K562 (cell line): ENCODE measurements at regions not wholly inside any gene's neighbourhood (a gene's known extent, or its start where the extent isn't known, plus 50 kb on each side); places are given as distances from the start of the nearest gene placed in this dataset.

Experiments
- ATAC-seq: fragments of 200-7000 bp; cut with Tn5 transposase; 3 replicates; pipeline ENCODE4 v1.9.1; 2020; ENCODE audit warnings: moderate library complexity
- BruUV-seq: library from RNA; stranded (reverse); fragments of 400-500 nt; replicated peaks from 2 replicates; lab custom pipeline; 2021; lab: Mats Ljungman, UMichigan
- CTCF ChIA-PET: fragments of 300-600 bp; formaldehyde crosslinking; extraction: SDS; loops from one replicate; lab custom pipeline; 2021; ENCODE audit warnings: low intra/inter-chr PET ratio; lab: Yijun Ruan, JAX
- POLR2A ChIA-PET: fragments of 300-600, 350-650 bp; sonication (Branson Sonifier 250); formaldehyde crosslinking; extraction: SDS; loops from one replicate; lab custom pipeline; 2021; ENCODE audit warnings: antibody characterized with exemption, inconsistent platforms; lab: Yijun Ruan, JAX
- DNase-seq, 4 experiments: peaks; one replicate each; pipeline versions ENCODE4 v3.0.0 to v3.0.0-alpha.2; 2011 to 2018; ENCODE audit warnings: low spot score in 3 of 4, mixed read lengths in 3 of 4; ENCODE audit errors: extremely low read depth in 1 of 4
- FAIRE-seq: peaks from 2 replicates; lab custom pipeline; 2011; peaks lifted over from hg19 to GRCh38; lab: Jason Lieb, UNC
- H2AFZ ChIP-seq: 2 replicates; pipeline ENCODE4 v1.6.0; 2011; ENCODE audit warnings: low read depth, low read length, control low read depth, inconsistent platforms
- H3K27ac ChIP-seq: fragments of 200-600 bp; 3 replicates; pipeline ENCODE4 v1.8.0; 2011; ENCODE audit warnings: low read depth, mild to moderate bottlenecking, control low read depth, inconsistent platforms, low read length, moderate library complexity, mixed read lengths; ENCODE audit errors: extremely low read depth
- H3K27me3 ChIP-seq, 2 experiments: fragments of 300-600 bp in 1 of 2; 2 replicates in 1 of 2; 3 replicates in 1 of 2; pipeline versions ENCODE4 v1.6.0 to v1.8.0; 2011; ENCODE audit warnings: inconsistent platforms in 2 of 2, low read length in 2 of 2, mild to moderate bottlenecking in 1 of 2, mixed read lengths in 1 of 2, moderate library complexity in 1 of 2; ENCODE audit not compliant: control insufficient read depth in 2 of 2, insufficient read depth in 2 of 2
- H3K36me3 ChIP-seq: fragments of 300-600 bp; 3 replicates; pipeline ENCODE4 v1.8.0; 2011; ENCODE audit warnings: mild to moderate bottlenecking, low read length, inconsistent platforms; ENCODE audit not compliant: control insufficient read depth, insufficient read depth
- H3K4me1 ChIP-seq, 2 experiments: fragments of 200-600 bp in 1 of 2; replicated peaks in 1 of 2; 2 replicates in 1 of 2; 3 replicates in 1 of 2; pipeline versions ENCODE4 v1.5.1 to v1.8.0; 2011; ENCODE audit warnings: inconsistent platforms in 2 of 2, low read length in 2 of 2, mild to moderate bottlenecking in 1 of 2, mixed read lengths in 1 of 2, moderate library complexity in 1 of 2; ENCODE audit not compliant: control insufficient read depth in 2 of 2, insufficient read depth in 2 of 2
- H3K4me2 ChIP-seq: 2 replicates; pipeline ENCODE4 v1.6.1; 2011; ENCODE audit warnings: low read length, control low read depth, inconsistent platforms, mixed read lengths; ENCODE audit not compliant: insufficient read depth
- H3K4me3 ChIP-seq: fragments of 200-600 bp; sonication (generic), shearing (Covaris generic); 2 replicates; pipeline ENCODE4 v1.5.1; 2016; ENCODE audit warnings: control low read depth, inconsistent platforms
- H3K79me2 ChIP-seq: fragments of 200-600 bp; 3 replicates; pipeline ENCODE4 v1.8.0; 2011; ENCODE audit warnings: low read length, inconsistent platforms; ENCODE audit not compliant: control insufficient read depth, insufficient read depth
- H3K9ac ChIP-seq, 2 experiments: 2 replicates each; pipeline versions ENCODE4 v1.6.0 to v1.6.1; 2011; ENCODE audit warnings: low read depth in 2 of 2, low read length in 2 of 2, control low read depth in 1 of 2, inconsistent platforms in 1 of 2, mild to moderate bottlenecking in 1 of 2, mixed read lengths in 1 of 2; ENCODE audit not compliant: insufficient read depth in 1 of 2
- H3K9me1 ChIP-seq: one replicate; pipeline ENCODE4 v1.6.0; 2011; ENCODE audit warnings: inconsistent platforms, mild to moderate bottlenecking, low read length, moderate library complexity; ENCODE audit not compliant: control insufficient read depth, insufficient read depth
- H3K9me3 ChIP-seq: replicated peaks from 2 replicates; pipeline ENCODE4 v1.5.1; 2011; ENCODE audit warnings: low read depth, low read length, inconsistent platforms; ENCODE audit not compliant: control insufficient read depth, insufficient read depth
- H4K20me1 ChIP-seq: replicated peaks from 2 replicates; pipeline ENCODE4 v1.6.1; 2011; ENCODE audit warnings: low read length, inconsistent platforms, mixed read lengths; ENCODE audit not compliant: control insufficient read depth, insufficient read depth
- CHD4 ChIP-seq: fragments of 200-600 bp; sonication (generic); IDR thresholded peaks from 3 replicates; pipeline ENCODE4 v1.6.1; 2012; ENCODE audit warnings: low read depth, mild to moderate bottlenecking, mixed read lengths, low read length, inconsistent platforms; ENCODE audit not compliant: insufficient read depth, insufficient replicate concordance, poor library complexity, severe bottlenecking
- GATAD2A ChIP-seq: fragments of 450-650 bp; IDR thresholded peaks from 2 replicates; pipeline ENCODE4 v1.6.1; 2017
- KDM5B ChIP-seq: fragments of 200-600 bp; sonication (generic); IDR thresholded peaks from 2 replicates; pipeline ENCODE4 v1.6.1; 2012; ENCODE audit warnings: low read depth, mild to moderate bottlenecking, moderate library complexity, low read length, control low read depth, inconsistent platforms; ENCODE audit not compliant: insufficient replicate concordance
- MBD1 ChIP-seq: fragments of 250-450 bp; sonication (Bioruptor Pico); IDR thresholded peaks from 2 replicates; pipeline ENCODE4 v1.8.0; 2022; ENCODE audit warnings: inconsistent platforms
- MYNN ChIP-seq, 2 experiments: sonication (generic); formaldehyde crosslinking in 1 of 2; IDR thresholded peaks; 2 replicates each; pipeline versions ENCODE4 v1.5.0 to v1.6.1; 2016 to 2020; ENCODE audit warnings: antibody characterized with exemption in 1 of 2, missing genetic modification reagents in 1 of 2
- PPARD ChIP-seq: fragments of 250-450 bp; sonication (Bioruptor Pico); IDR thresholded peaks from 2 replicates; pipeline ENCODE4 v1.8.0; 2022; ENCODE audit warnings: inconsistent platforms, mild to moderate bottlenecking, moderate library complexity
- PYGO2 ChIP-seq: fragments of 450-650 bp; IDR thresholded peaks from 2 replicates; pipeline ENCODE4 v1.6.1; 2016; ENCODE audit warnings: mild to moderate bottlenecking, missing genetic modification characterization, moderate library complexity, missing compliant biosample characterization
- TGIF2 ChIP-seq: sonication (generic); formaldehyde crosslinking; IDR thresholded peaks from 2 replicates; pipeline ENCODE4 v1.8.1; 2022; ENCODE audit warnings: mild to moderate bottlenecking, missing genetic modification reagents, moderate library complexity
- WHSC1 ChIP-seq: IDR thresholded peaks from one replicate; pipeline ENCODE4 v1.6.1; 2012; ENCODE audit warnings: low read length, control low read depth, inconsistent platforms
- ZBTB17 ChIP-seq: fragments of 450-650 bp; formaldehyde crosslinking; IDR thresholded peaks from 2 replicates; pipeline ENCODE4 v1.4.0; 2020; ENCODE audit warnings: mild to moderate bottlenecking
- ZNF224 ChIP-seq: sonication (generic); formaldehyde crosslinking; IDR thresholded peaks from 2 replicates; pipeline ENCODE4 v1.8.0; 2022; ENCODE audit warnings: mild to moderate bottlenecking, missing genetic modification reagents
- ZNF444 ChIP-seq: fragments of 250-450 bp; sonication (Bioruptor Pico); IDR thresholded peaks from 2 replicates; pipeline ENCODE4 v1.4.0; 2020; ENCODE audit warnings: mild to moderate bottlenecking, moderate library complexity
- ZNF586 ChIP-seq: fragments of 450-650 bp; formaldehyde crosslinking; conservative IDR thresholded peaks from 2 replicates; pipeline ENCODE4 v1.4.0; 2020; ENCODE audit warnings: mild to moderate bottlenecking, moderate library complexity
- in situ Hi-C: fragments of 300-500 bp; cut with MboI; formaldehyde crosslinking; loops from 4 replicates; pipeline ENCODE4 v1.15.0; 2018; ENCODE audit warnings: inconsistent platforms, mixed read lengths
- intact Hi-C: fragments of 100-400 bp; cut with micrococcal nuclease; formaldehyde crosslinking; loops from 2 replicates; pipeline ENCODE4 v1.14.2; 2022
- TF ChIP-seq, protein P1 (sequence below): fragments of 450-650 bp; formaldehyde crosslinking; IDR thresholded peaks from 2 replicates; pipeline ENCODE4 v1.4.0; 2020; ENCODE audit warnings: mild to moderate bottlenecking
- TF ChIP-seq, protein P2 (sequence below): fragments of 250-450 bp; sonication (Bioruptor Pico); IDR thresholded peaks from 2 replicates; pipeline ENCODE4 v1.8.0; 2021; ENCODE audit warnings: moderate library complexity, mild to moderate bottlenecking, inconsistent platforms

DNA sequence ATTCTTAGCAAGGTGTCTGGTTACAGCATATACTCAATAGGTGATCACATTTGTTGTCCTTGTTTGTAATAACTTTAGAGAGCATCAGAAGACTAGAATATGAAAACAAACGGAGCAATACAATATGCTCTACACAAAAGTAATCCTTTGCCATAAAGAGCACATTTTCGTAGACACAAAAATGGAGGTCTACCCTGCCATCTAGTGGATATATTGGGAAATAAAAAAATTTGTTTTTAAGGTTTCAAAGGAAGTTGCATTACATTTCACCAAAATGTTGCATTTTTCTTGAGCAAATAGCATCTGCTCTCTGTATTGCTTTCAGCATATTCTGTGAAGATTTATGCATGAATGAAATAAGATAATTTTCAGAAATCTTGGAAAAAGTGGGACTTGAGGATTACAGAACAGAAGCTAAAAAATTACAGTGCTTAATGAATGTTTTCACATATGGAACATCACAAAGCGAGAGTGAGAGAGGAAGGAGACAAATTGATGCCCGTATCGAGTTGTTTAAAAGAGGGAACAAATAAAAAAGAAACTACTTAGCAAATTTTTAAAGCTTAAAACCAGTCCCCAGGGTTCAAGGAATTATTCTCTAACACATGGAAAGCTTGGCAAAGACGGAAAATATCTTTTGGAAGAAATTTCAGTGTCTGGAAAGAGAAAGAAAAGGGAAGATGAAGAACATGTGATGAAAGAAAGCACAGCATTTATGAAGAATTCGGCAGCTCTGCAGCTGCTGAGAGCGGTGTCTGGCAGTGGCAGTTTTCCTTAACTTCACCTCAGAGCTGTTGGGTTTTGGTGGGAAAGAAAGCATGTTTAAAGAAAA, 390.1 kb downstream of the ANKRD50 start (continued):
- TF ChIP-seq, protein P1, sequence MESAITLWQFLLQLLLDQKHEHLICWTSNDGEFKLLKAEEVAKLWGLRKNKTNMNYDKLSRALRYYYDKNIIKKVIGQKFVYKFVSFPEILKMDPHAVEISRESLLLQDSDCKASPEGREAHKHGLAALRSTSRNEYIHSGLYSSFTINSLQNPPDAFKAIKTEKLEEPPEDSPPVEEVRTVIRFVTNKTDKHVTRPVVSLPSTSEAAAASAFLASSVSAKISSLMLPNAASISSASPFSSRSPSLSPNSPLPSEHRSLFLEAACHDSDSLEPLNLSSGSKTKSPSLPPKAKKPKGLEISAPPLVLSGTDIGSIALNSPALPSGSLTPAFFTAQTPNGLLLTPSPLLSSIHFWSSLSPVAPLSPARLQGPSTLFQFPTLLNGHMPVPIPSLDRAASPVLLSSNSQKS (CRISPR knock-in tag), result no peak
- TF ChIP-seq TGIF2 (CRISPR knock-in tag) (no peak), ZNF586 (CRISPR knock-in tag) (no peak), MYNN (IDR thresholded peaks at IDR 0.05) (no peak), MYNN (CRISPR knock-in tag; IDR thresholded peaks at IDR 0.05) (no peak)

- Histone ChIP-seq H3K4me1 (no peaks in the 10 kb centered on the region), H3K27me3 (no peaks in the 10 kb centered on the region), H3K27ac (no peak overlapping the region), H3K4me2 (no peak overlapping the region), H2AFZ (no peak overlapping the region), H3K9ac (no peak overlapping the region), H3K9me1 (no peaks in the 10 kb centered on the region), H3K36me3 (no peaks in the 10 kb centered on the region), H3K9me3 (no peaks in the 10 kb centered on the region), H3K79me2 (no peaks in the 10 kb centered on the region), H4K20me1 (no peaks in the 10 kb centered on the region), H3K4me3 (no peak overlapping the region)
- DNase-seq (no peak), ATAC-seq (no peak), FAIRE-seq (no peak)
- POLR2A ChIA-PET, result no interaction called here
- intact Hi-C loops (no loop called here), in situ Hi-C loops (loop anchor here (25.0 kb wide), 1 partner anchor 962 kb away; no protein-coding TSS in a partner anchor)
- CTCF ChIA-PET, result no interaction called here
- no TSS peak for BruUV-seq
- TF ChIP-seq KDM5B (no peak), ZNF444 (no peak), MBD1 (CRISPR knock-in tag) (no peak), PYGO2 (tag) (no peak), WHSC1 (no peak), GATAD2A (no peak), CHD4 (no peak), ZNF224 (no peak), ZBTB17 (CRISPR knock-in tag) (no peak), PPARD (CRISPR knock-in tag) (no peak)
- TF ChIP-seq, protein P2, sequence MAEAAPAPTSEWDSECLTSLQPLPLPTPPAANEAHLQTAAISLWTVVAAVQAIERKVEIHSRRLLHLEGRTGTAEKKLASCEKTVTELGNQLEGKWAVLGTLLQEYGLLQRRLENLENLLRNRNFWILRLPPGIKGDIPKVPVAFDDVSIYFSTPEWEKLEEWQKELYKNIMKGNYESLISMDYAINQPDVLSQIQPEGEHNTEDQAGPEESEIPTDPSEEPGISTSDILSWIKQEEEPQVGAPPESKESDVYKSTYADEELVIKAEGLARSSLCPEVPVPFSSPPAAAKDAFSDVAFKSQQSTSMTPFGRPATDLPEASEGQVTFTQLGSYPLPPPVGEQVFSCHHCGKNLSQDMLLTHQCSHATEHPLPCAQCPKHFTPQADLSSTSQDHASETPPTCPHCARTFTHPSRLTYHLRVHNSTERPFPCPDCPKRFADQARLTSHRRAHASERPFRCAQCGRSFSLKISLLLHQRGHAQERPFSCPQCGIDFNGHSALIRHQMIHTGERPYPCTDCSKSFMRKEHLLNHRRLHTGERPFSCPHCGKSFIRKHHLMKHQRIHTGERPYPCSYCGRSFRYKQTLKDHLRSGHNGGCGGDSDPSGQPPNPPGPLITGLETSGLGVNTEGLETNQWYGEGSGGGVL (CRISPR knock-in tag), result no peak
Observed at GRCh38 chr4:124325690-124326089, 386.8 kb downstream of the ANKRD50 start.
